ENCODE measurements at regions not wholly inside any gene's neighbourhood (a gene's known extent, or its start where the extent isn't known, plus 50 kb on each side); places are given as distances from the start of the nearest gene placed in this dataset.

GRCh38 chr7:153445641-153446040, 606.6 kb upstream of the DPP6 start:
- H3K27me3 ChIP-seq (ENCODE audit: insufficient read depth, low read length): no peaks in the 10 kb centered on the region
- DNase-seq (ENCODE audit: low read depth): no peak
- H3K4me1 ChIP-seq (ENCODE audit: insufficient read depth, low read length): no peaks in the 10 kb centered on the region
- no peaks in the 10 kb centered on the region for H3K36me3 Mint-ChIP-seq (ENCODE audit: low read depth, unreplicated experiment)
- H3K4me3 ChIP-seq (ENCODE audit: insufficient read depth, low read depth, low read length): no peak overlapping the region
- no peaks in the 10 kb centered on the region for H4K20me1 ChIP-seq (ENCODE audit: insufficient read depth, low read length)
- no peaks in the 10 kb centered on the region for H3K27me3 Mint-ChIP-seq (ENCODE audit: low read depth, unreplicated experiment)
- no peaks in the 10 kb centered on the region for H3K9me3 Mint-ChIP-seq (ENCODE audit: unreplicated experiment)
- H3K27ac Mint-ChIP-seq (ENCODE audit: unreplicated experiment): no peak overlapping the region
- no peak overlapping the region for H3K4me2 ChIP-seq (ENCODE audit: low read length)
- no peak overlapping the region for H3K9ac ChIP-seq (ENCODE audit: low read length)
- H3K79me2 ChIP-seq (ENCODE audit: insufficient read depth, low read length): no peaks in the 10 kb centered on the region
- no peak overlapping the region for H3K4me3 Mint-ChIP-seq (ENCODE audit: unreplicated experiment)
- TF ChIP-seq EZH2 (IDR thresholded peaks at IDR 0.05; ENCODE audit: insufficient read depth, low read length): no peak
- no peak for TF ChIP-seq CTCF (IDR thresholded peaks at IDR 0.05; ENCODE audit: insufficient read depth, low read depth, low read length)
- FAIRE-seq: no peak
- H3K27ac ChIP-seq (ENCODE audit: low read depth, low read length): no peak overlapping the region
- peaks cover 26% of the 10 kb centered on the region for H3K9me3 ChIP-seq (ENCODE audit: insufficient read depth, low read depth, low read length)
- H3K36me3 ChIP-seq (ENCODE audit: insufficient read depth, low read length): no peaks in the 10 kb centered on the region
- no peaks in the 10 kb centered on the region for H3K4me1 Mint-ChIP-seq (ENCODE audit: low read depth, unreplicated experiment)
- H2AFZ ChIP-seq (ENCODE audit: low read depth, low read length): no peak overlapping the region

- Histone ChIP-seq H3K27me3 (ENCODE audit: insufficient read depth, low read length) (no peaks in the 10 kb centered on the region), H2AFZ (ENCODE audit: low read depth, low read length) (no peak overlapping the region), H3K4me1 (ENCODE audit: insufficient read depth, low read length) (no peaks in the 10 kb centered on the region), H3K27ac (ENCODE audit: low read depth, low read length) (no peak overlapping the region), H3K79me2 (ENCODE audit: insufficient read depth, low read length) (no peaks in the 10 kb centered on the region), H3K4me3 (ENCODE audit: insufficient read depth, low read depth, low read length) (no peak overlapping the region), H3K36me3 (ENCODE audit: insufficient read depth, low read length) (no peaks in the 10 kb centered on the region), H4K20me1 (ENCODE audit: insufficient read depth, low read length) (no peaks in the 10 kb centered on the region), H3K9me3 (ENCODE audit: insufficient read depth, low read depth, low read length) (peaks cover 21% of the 10 kb centered on the region), H3K9ac (ENCODE audit: low read length) (no peak overlapping the region), H3K4me2 (ENCODE audit: low read length) (no peak overlapping the region)
- Mint-ChIP-seq H3K9me3 (ENCODE audit: unreplicated experiment) (no peaks in the 10 kb centered on the region), H3K27ac (ENCODE audit: unreplicated experiment) (no peak overlapping the region), H3K27me3 (ENCODE audit: low read depth, unreplicated experiment) (no peaks in the 10 kb centered on the region), H3K36me3 (ENCODE audit: low read depth, unreplicated experiment) (no peaks in the 10 kb centered on the region), H3K4me3 (ENCODE audit: unreplicated experiment) (no peak overlapping the region), H3K4me1 (ENCODE audit: low read depth, unreplicated experiment) (no peaks in the 10 kb centered on the region)
- FAIRE-seq (no peak), DNase-seq (ENCODE audit: low read depth) (no peak)
- TF ChIP-seq CTCF (IDR thresholded peaks at IDR 0.05; ENCODE audit: insufficient read depth, low read depth, low read length): no peak
- no peak for TF ChIP-seq EZH2 (IDR thresholded peaks at IDR 0.05; ENCODE audit: insufficient read depth, low read length)
These were observed 605.7 kb upstream of the DPP6 start for GRCh38 chr7:153446490-153446889.

GRCh38 chr7:153447011-153447410, 605.2 kb upstream of the DPP6 start:
- DNase-seq (ENCODE audit: low read depth) (no peak), FAIRE-seq (no peak)
- no peaks in the 10 kb centered on the region for H3K79me2 ChIP-seq (ENCODE audit: insufficient read depth, low read length)
- no peak overlapping the region for H3K27ac ChIP-seq (ENCODE audit: low read depth, low read length)
- H3K4me3 Mint-ChIP-seq (ENCODE audit: unreplicated experiment): no peak overlapping the region
- no peak overlapping the region for H3K4me3 ChIP-seq (ENCODE audit: insufficient read depth, low read depth, low read length)
- H3K9ac ChIP-seq (ENCODE audit: low read length): no peak overlapping the region
- no peak overlapping the region for H2AFZ ChIP-seq (ENCODE audit: low read depth, low read length)
- no peaks in the 10 kb centered on the region for H3K27me3 ChIP-seq (ENCODE audit: insufficient read depth, low read length)
- H3K36me3 Mint-ChIP-seq (ENCODE audit: low read depth, unreplicated experiment): no peaks in the 10 kb centered on the region
- no peaks in the 10 kb centered on the region for H3K4me1 Mint-ChIP-seq (ENCODE audit: low read depth, unreplicated experiment)
- no peaks in the 10 kb centered on the region for H3K27me3 Mint-ChIP-seq (ENCODE audit: low read depth, unreplicated experiment)
- no peak overlapping the region for H3K27ac Mint-ChIP-seq (ENCODE audit: unreplicated experiment)
- no peaks in the 10 kb centered on the region for H3K9me3 Mint-ChIP-seq (ENCODE audit: unreplicated experiment)
- H3K4me1 ChIP-seq (ENCODE audit: insufficient read depth, low read length): no peaks in the 10 kb centered on the region
- no peaks in the 10 kb centered on the region for H4K20me1 ChIP-seq (ENCODE audit: insufficient read depth, low read length)
- TF ChIP-seq EZH2 (IDR thresholded peaks at IDR 0.05; ENCODE audit: insufficient read depth, low read length) (no peak), CTCF (IDR thresholded peaks at IDR 0.05; ENCODE audit: insufficient read depth, low read depth, low read length) (no peak)
- H3K9me3 ChIP-seq (ENCODE audit: insufficient read depth, low read depth, low read length): peaks cover 20% of the 10 kb centered on the region
- no peaks in the 10 kb centered on the region for H3K36me3 ChIP-seq (ENCODE audit: insufficient read depth, low read length)
- H3K4me2 ChIP-seq (ENCODE audit: low read length): no peak overlapping the region
